HG02840 (cell line): ENCODE measurements at regions not wholly inside any gene's neighbourhood (a gene's known extent, or its start where the extent isn't known, plus 50 kb on each side); places are given as distances from the start of the nearest gene placed in this dataset.
A peak's percentile ranks its signal among the peaks of the same experiment; 100 is the strongest.

ENCODE experiments used
- ATAC-seq: cut with Tn5 transposase; IDR thresholded peaks from one replicate; pipeline ENCODE4 v1.9.1; 2021; ENCODE audit warnings: mild to moderate bottlenecking, moderate library complexity, moderate number of reproducible peaks; ENCODE audit not compliant: unreplicated experiment, low FRiP score

DNA sequence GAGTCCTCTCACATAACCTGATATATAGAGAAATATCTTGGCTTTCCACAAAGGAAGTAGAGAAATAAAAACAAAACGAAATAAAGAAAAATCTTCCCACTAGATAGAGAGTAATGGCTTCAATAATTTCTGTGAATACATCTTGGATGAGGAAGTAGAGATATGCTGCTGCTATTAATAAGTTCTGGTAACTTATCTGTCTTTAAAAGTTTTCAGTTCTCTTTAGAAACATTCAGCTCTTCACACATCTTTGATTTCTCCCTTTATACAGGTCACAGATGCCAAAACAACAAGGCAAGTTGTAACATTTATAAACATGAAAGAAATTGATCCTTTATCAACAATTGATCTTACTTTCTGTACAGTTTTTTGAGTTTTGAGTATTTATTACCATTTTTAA is 615.8 kb downstream of the TRAM1L1 start:
- no peak for ATAC-seq

DNA sequence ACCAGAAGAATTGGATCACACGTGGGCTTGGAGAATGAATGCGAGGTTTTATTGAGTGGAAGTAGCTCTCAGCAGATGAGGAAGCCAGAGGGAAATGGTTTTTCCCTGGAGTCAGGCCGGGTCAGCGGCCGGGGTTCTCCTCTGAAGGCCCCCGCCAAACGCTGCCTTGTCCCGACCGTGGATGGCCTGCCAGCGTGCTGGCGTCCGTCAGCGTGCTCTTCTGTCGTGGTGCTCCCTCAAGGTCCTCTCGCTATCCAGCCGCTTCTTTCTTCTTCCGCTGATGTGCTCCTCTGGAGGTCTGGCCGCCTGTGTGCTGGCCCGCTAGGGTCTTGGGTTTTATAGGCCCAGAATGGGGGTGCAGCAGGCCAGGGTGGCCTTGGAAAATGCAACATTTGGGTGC is 632.2 kb downstream of the TRAM1L1 start:
- no peak for ATAC-seq

DNA sequence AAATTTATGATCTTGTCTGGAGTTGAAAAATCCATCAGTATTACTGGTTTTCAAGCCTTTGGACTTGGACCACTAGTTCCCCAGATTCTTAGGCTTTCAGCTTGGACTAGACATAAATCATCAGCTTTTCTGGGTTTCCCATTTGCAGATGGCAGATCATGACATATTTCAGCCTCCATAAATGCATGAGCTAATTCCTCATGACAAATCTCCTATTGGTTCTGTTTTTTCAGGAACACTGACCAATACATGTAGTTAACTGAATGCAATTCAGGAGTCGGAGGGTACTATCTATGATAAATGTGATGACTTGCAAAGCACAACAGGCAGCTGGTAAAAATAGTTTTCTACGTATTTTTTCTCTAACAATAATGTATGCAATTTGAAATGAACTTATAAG is 635.6 kb downstream of the TRAM1L1 start:
- ATAC-seq: no peak

DNA sequence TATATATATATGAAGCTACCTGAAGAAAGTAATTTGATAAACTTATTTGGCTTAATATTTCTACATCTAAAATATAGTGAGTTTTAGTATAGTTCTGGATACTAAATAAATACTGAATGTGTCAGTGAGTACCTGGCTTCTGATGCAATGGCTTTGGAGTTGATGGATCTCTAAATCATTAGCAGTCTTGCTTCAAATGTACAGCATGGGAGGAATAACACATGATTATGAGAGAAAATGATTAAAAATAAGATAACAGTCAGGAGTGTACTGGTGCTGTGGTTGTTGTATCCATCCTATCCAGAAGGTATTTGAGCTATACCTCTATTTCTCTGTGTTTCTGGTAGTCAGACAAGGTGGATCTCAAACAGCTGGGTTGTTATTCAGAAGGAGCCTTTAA is 641.3 kb downstream of the TRAM1L1 start:
- no peak for ATAC-seq

DNA sequence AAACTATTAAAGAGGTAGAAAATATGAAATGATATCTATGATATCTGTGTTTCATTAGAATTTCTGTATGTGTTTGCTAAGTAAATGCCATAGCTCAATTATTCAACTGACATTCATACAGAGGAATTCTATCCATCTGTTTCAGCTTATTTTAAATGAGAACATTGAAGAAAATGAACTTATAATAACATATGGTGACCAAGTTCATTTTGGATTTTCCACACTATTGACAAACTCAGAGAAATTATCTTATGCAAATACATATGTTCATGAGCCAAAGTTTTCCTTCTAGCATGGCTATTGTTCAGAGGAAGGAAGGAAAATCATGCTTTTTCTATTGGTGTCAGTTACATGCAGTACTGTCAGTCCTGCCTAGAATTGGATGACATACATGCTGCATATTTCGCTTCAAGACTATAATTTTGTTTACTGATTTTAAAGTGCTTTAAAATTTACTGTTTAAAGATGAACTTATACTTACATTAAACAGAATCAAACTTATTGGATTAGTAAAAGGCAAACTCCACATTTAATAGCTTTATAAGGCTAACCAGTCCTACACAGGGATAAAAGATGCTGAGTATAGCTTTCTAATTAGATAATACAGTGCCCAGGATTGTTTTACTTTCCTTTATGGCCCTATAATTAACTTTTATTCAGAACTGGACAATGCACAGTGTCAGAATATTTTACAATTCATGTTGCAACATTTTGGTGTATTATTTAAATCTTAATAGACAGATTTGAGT is 646.2 kb downstream of the TRAM1L1 start:
- ATAC-seq: no peak

DNA sequence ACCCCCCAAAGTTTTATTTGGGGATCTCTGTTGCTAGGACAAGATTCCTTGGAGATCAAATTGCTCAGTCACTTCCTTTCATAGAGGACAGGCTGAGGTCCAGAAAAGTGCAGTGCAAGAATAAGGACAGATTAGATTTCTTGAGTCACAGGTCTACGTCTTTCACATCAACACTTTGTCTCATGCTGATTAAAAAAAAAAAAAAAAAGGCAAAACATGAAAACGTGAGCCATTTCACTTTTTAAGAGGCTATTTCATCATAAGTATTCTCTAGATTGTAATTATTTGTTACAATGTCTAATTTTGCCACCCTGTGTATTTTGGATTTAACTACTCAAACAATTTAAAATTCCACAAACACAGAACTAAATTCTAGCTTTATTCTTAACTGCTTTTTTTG is 647.0 kb downstream of the TRAM1L1 start:
- no peak for ATAC-seq

DNA sequence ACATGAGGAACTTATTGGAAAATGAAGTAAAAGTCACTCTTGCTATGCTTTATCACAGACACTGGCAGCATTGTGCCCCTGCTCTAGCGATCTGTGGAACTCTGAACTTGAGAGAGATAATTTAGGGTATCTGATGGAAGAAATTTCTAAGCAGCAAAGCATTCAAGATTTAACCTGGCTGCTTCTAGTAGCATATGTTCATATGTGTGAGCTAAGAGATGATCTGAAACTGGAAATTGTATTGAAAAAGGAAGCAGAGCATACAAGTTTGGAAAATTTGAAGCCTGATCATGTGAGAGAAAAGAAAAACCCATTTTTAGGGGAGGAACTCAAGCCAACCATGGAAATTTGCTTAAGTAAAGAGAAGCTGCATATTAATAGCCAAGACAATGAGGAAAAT is 657.7 kb downstream of the TRAM1L1 start:
- ATAC-seq: no peak

DNA sequence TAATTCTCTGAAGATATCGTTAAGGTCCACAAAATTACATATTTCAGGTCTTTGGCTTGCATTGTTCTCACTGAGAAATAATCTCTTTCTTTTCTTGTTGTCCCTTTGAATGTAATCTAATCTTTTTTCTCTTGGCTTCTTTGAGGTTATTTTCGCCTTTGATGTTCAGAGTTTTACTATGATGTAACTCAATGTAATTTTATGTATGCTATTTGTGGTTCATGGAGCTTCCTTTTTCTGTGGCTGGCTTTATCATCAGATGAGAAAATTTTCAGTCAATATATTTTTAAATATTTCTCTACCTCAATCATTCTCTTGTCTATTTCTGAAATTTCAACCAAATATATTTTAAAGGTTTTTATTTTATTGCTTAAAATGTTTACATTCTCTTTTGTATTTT is 672.2 kb downstream of the TRAM1L1 start:
- ATAC-seq: no peak

DNA sequence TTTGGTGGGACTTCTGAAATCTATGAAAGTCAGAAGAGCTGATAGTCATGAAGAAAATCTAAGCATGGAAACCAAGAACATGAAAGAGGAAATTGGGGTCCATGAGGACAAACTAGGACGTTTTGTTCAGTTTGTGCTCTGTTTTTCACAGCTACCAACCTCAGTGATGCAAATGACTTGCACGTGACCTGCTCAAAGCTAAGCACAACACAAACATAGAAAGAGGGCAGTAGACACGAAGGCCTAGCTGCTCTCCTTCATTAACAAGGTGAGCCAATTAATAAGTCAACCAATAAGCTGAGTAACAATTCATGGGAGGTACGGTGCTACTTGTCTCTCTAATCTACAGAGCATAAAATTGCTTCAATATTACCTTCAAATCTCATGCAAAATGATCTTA is 684.1 kb downstream of the TRAM1L1 start:
- no peak for ATAC-seq

DNA sequence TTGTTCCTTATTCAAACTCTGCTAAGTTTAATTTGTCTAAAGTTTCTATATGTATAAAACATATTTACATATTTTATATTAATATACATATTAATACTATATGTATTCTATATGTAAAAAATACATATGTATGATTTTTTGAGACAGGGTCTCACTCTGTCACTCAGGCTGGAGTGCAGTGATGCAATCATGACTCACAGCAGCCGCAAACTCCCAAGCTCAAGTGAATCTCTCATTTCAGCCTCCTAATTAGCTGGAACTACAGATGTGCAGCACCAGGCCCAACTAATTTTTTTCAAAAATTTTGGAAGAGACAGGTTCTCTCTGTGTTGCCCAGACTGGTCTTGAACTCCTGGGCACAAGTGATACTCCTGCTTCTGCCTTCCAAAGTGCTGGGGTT is 684.9 kb downstream of the TRAM1L1 start:
- no peak for ATAC-seq

DNA sequence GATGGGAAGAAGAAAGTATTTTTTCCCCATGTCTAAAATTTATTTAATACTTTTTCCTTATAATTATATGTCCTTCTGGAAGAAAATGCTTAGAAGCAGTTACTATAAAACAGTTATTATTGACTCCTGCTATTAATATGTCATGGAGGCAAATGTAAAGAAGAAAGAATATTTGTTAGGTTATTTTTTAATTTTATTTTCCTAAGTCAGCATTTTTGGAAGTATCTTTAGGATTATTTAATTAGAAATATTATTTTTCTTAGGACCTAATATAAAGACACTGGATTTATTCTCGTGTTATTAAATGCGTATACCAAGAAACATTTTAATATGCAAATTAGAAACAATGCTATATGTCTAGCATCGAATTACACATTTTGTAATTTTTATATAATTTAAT is 687.7 kb downstream of the TRAM1L1 start:
- no peak for ATAC-seq

DNA sequence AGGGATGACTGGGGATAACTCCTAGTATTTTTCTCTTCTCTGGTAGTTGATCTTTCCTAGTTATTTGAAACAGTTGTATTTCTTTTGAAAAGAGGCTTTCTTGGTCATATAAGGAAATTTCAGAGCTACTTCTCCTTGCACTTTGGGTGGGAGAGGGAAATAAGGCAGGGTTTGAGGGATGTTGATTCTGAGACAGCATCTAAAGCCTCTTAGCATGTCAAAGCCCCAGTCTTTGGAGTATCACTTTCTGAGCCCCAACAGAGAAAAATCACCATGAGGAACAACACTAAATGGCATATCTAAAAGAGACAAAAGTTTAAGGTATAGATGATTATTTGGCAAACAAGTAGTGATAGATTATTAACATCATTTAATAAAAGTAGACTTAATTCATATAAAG is 688.1 kb downstream of the TRAM1L1 start:
- no peak for ATAC-seq

DNA sequence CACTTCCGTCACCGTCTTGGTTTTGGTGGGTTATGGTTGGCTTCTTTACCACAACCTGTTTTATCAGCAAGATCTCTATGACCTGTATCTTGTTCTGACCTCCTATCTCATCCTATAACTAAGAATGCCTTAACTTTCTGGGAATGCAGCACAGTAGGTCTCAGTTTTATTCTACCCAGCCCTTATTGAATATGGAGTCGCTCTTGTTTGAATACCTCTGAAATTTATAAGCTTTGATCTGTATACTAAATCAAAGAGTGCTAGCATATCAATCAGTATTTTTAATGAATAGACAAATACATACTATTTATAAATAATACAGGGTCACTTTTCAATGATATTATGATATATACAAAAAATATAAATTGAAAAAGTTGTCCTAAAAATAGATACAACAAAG is 690.0 kb downstream of the TRAM1L1 start:
- ATAC-seq: no peak

DNA sequence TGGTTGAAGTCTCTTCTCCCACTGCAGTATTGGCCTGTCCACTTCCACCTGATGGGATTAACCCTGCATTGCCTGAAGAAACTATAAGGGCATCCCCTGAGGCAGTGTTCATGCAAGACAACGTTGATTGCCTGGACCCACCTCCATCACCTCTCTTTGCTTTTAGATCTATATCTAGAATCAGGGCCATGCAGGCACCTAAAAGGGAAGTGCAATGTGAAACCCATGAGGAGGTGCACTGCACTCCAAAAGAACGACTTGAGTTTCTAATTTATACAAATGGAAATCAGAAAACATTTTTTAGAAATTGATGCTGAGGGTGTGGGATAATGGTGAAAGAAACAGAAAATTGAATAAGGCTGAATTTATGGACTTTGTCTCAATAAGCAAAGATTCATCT is 694.4 kb downstream of the TRAM1L1 start:
- no peak for ATAC-seq

DNA sequence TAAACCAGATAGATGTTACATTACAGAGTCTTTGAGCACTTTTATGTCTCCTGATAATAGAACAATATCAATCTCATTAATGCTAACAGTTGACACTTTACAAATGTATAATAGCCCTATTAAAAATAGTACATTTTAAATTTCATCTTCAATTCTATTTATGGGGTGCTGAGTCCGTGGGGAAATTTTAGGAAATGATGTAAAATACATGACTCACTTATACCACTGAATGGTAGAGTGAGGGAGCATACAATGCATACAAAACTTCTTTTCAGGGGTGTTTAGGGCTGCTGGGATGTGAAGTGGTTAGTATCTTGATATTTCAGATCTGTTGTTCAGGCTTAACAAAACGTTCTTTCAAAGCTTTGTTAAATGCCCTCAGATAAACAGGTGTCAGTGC is 696.2 kb downstream of the TRAM1L1 start:
- no peak for ATAC-seq

DNA sequence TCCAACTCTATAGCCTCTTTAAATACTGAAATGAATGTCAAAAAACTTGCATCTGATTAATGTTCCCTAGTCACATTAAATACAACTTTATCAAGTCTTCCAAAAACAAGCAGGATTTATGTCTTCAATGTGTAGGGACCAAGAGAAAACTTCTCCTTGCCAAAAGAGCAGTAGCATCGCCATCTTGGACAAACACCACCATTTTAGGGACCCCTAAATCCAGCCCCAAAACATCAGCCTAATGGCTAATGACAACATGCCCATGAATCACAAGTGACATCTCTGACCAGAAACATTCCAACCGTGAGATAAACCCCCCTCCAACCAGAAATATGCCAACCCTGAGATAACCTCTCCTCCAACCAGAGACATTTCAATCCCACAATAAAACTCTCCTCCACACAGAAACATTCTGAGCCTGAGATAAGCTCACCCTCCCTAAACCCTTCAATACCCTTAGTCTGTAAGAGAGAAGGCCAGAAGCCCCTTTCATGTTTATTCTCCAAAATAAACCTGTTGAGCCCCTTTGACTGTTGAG is 697.4 kb downstream of the TRAM1L1 start:
- no peak for ATAC-seq

DNA sequence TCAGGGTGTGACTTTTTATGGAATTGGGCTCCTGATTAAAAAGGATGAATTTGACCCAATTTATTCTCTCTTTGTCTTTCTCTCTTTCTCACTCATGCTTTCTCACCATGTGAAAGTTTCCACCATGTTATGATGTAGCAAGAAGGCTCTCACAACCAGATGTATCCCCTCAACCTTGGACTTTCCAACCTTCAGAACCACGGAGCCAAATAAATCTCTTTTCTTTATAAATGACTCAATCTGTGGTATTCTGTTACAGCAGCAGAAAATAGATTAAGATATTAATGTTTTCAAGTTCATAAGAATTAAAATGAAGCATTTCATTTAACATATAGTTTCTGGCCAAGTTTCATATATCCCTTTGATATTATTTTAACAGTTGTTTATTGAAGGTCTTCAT is 698.5 kb downstream of the TRAM1L1 start:
- ATAC-seq: no peak

DNA sequence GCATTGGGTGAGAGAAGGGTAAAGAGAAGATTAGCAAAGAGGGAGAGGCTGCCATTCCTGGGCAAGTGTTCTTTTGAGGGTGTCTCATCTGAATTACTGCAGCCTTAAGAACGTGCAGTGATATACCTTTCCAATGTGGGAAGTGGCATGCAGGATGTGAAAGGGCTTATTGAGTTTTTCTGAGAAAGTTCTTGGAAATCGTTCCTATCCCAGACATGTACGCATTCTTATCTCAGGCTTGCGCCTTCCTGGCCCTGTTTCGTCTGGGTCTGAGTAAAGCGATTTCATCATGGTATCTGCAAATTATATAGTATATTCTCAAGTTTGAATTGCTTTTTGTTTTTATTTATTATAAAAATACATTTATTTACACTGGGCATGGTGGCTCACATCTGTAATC is 699.8 kb downstream of the TRAM1L1 start:
- no peak for ATAC-seq

DNA sequence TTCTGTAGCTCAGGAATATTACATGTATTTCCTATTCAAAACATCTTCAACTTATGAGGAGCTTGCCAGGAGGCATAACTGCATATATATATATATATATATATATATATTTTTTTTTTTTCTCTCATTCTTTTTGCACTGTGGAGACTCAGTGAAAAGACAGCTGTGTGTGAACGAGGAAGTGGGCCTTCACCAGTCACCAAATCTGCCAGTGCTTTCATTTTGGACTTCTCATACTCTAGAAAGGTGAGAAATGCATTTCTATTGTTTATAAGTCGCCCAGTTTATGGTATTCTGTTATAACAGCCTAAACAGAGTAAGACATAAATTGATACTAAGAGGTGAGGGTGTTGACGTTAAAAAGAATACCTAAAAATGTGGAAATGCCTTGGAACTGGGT is 710.6 kb downstream of the TRAM1L1 start:
- no peak for ATAC-seq

DNA sequence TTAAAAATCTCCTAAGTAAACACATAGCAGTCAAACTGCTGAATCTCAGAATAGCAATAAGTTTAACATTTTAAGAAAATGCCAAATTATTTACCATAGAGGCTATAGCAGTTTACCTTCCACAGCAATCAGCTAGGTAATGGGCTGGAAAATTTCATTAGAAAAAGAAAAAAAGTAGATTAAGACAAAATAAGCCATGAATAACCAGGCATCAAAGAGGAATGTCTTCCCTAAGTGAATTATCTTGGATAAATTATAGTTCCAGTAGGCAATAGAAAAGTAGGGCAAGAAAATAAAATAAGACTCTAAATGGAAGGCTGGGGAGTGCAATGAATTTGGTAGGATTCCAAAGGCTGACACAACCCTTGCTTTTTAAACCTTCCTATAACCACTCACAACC is 722.8 kb downstream of the TRAM1L1 start:
- no peak for ATAC-seq

DNA sequence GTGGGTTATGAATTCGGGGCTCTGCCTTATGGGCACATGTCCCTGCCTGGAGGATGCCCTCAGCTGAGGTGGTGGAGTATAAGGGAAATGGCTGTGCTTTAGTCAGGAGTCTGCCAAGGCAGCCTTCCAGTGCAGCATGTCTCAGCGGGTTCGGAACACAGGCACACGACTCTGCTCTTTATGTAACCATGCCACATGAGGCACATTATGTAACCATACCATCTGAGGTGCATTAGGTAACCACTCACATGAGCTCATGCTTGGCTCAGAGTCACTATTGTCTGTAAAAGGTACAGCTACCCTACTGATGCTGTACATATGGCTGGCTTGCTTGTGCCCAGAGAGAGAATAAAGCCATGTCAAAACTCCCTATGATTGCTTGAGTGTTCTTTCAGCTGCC is 723.6 kb downstream of the TRAM1L1 start:
- no peak for ATAC-seq

DNA sequence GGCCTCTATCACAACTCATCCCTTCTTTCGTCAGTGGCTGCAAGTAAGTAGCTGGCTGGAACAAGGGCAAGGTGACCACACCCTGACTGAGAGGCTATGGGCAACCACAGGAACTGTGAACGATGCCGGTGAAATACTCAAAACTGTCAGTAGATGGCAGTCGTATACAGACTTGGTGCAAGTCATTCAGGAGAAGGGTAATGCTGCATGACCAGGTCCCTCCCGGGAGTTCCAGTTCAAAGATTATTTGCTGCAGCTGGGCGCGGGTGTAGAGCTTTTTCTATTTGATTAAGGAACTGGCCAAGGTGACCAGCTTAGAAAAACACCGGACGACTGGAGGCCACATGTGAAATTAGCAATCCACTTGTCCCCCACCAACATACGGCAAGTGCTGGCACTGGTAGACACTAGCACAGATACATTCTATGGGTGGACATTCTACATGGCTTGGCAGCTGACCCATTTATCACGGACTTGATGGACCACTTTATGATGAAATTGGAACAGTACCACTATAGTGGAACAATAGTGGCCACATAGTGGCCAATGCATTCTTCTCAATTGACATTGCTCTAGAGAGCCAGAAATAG is 726.6 kb downstream of the TRAM1L1 start:
- peak; percentile 99 for ATAC-seq
